ENCODE measurements at regions not wholly inside any gene's neighbourhood (a gene's known extent, or its start where the extent isn't known, plus 50 kb on each side); places are given as distances from the start of the nearest gene placed in this dataset.

DNA sequence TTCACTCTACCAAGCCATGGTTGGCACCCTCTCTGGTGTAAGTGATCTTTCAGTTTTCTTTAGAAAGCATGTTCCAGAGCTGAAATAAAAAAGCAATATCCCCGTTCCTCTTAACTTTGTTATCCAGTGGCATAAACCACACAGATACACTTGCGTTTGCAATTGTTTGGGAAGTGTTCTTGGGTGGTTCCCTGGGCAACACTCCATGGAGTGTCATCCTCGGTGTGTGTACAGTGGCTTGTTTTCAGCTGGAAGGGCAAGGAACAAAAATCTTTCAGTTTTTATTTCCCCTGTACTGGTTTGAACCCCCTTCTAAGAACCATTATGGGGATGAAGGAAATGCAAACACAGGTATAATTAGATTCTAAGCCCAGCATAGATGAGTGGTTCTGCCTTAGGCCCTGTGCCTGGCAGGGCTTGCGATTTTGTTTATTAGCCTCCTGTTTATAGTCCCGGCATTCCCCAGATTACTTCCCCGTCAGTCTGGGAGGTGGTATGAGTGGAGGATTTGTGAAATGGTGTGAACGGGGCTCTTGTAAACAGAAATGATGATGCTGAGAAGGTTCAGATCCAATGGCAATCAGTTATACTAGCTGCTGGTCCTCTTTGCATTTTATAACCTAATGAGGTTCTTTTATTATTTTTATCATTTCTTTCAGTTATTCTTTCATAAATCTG is 76.0 kb upstream of the CD180 start:
- intact Hi-C loops (cut with micrococcal nuclease) (no loop called here), dilution Hi-C loops (cut with MboI; ENCODE audit: extremely low pct_ligation_motif_present, low sequenced_read_pairs) (no loop called here)
- CTCF ChIA-PET: no interaction called here
- Histone ChIP-seq H3K36me3 (ENCODE audit: control insufficient read depth in 2 of 2, extremely low read depth in 1 of 2, insufficient read depth in 2 of 2, low read length in 2 of 2) (no peaks in the 10 kb centered on the region), H3K27ac (ENCODE audit: insufficient read depth, low read depth, low read length) (no peak overlapping the region), H3K9me1 (replicated peaks; ENCODE audit: control insufficient read depth, extremely low read depth, insufficient read depth, low read length) (no peaks in the 10 kb centered on the region), H4K20me1 (replicated peaks; ENCODE audit: control insufficient read depth, extremely low read depth, insufficient read depth, low read length) (no peaks in the 10 kb centered on the region), H3K4me3 (replicated peaks in 1 of 3; ENCODE audit: insufficient read depth in 1 of 3, low read depth in 1 of 3, low read length in 3 of 3) (no peak overlapping the region), H2AFZ (ENCODE audit: low read depth, low read length) (no peak overlapping the region), H3K4me2 (ENCODE audit: insufficient read depth, low read length) (no peak overlapping the region), H3K9me3 (replicated peaks; ENCODE audit: control insufficient read depth, insufficient read depth, low read length) (no peaks in the 10 kb centered on the region), H3K9ac (replicated peaks; ENCODE audit: extremely low read depth, insufficient read depth, low read length) (no peak overlapping the region), H3K4me1 (ENCODE audit: control insufficient read depth, extremely low read depth, insufficient read depth, low read length) (peaks cover 23% of the 10 kb centered on the region), H3K27me3 (ENCODE audit: control insufficient read depth in 2 of 2, insufficient read depth in 2 of 2, low read length in 2 of 2) (no peaks in the 10 kb centered on the region), H3K79me2 (ENCODE audit: control insufficient read depth, insufficient read depth, low read length) (no peaks in the 10 kb centered on the region)
- FAIRE-seq (no peak), DNase-seq (ENCODE audit: low read depth, low spot score) (no peak)
- BruUV-seq (replicated peaks): no TSS peak
- POLR2A ChIA-PET: no interaction called here
- TF ChIP-seq, protein P1, sequence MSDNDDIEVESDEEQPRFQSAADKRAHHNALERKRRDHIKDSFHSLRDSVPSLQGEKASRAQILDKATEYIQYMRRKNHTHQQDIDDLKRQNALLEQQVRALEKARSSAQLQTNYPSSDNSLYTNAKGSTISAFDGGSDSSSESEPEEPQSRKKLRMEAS (IDR thresholded peaks at IDR 0.05; ENCODE audit: insufficient read depth, insufficient read length): no peak
- TF ChIP-seq, protein P2, sequence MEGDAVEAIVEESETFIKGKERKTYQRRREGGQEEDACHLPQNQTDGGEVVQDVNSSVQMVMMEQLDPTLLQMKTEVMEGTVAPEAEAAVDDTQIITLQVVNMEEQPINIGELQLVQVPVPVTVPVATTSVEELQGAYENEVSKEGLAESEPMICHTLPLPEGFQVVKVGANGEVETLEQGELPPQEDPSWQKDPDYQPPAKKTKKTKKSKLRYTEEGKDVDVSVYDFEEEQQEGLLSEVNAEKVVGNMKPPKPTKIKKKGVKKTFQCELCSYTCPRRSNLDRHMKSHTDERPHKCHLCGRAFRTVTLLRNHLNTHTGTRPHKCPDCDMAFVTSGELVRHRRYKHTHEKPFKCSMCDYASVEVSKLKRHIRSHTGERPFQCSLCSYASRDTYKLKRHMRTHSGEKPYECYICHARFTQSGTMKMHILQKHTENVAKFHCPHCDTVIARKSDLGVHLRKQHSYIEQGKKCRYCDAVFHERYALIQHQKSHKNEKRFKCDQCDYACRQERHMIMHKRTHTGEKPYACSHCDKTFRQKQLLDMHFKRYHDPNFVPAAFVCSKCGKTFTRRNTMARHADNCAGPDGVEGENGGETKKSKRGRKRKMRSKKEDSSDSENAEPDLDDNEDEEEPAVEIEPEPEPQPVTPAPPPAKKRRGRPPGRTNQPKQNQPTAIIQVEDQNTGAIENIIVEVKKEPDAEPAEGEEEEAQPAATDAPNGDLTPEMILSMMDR (IDR thresholded peaks at IDR 0.05; ENCODE audit: extremely low read depth in 1 of 2, insufficient read depth in 1 of 2, low read depth in 1 of 2, low read length in 2 of 2): no peak
- TF ChIP-seq JUN (IDR thresholded peaks at IDR 0.05; ENCODE audit: borderline replicate concordance, insufficient read depth, insufficient read length, low read depth): no peak
- TF ChIP-seq POLR2A (IDR thresholded peaks at IDR 0.05; ENCODE audit: low read depth, low read length): no peak
- no peak for TF ChIP-seq GATA2 (IDR thresholded peaks at IDR 0.05; ENCODE audit: insufficient read depth, insufficient read length, low read depth, low read length)
- TF ChIP-seq MYC (IDR thresholded peaks at IDR 0.05; ENCODE audit: low read depth, low read length): no peak
- no peak for TF ChIP-seq EZH2 (IDR thresholded peaks at IDR 0.05; ENCODE audit: borderline replicate concordance, low read depth, low read length, severe bottlenecking)
- TF ChIP-seq FOS (IDR thresholded peaks at IDR 0.05; ENCODE audit: borderline replicate concordance, insufficient read depth, low read length): no peak
- no peak for TF ChIP-seq POLR2AphosphoS5 (IDR thresholded peaks at IDR 0.05; ENCODE audit: insufficient read depth, low read depth, low read length)

Measured in endothelial cell of umbilical vein (primary cell).